ENCODE measurements at regions not wholly inside any gene's neighbourhood (a gene's known extent, or its start where the extent isn't known, plus 50 kb on each side); places are given as distances from the start of the nearest gene placed in this dataset.

- TF ChIP-seq CTCF (IDR thresholded peaks at IDR 0.05) (no peak), POLR2A (IDR thresholded peaks at IDR 0.05) (no peak)
Observed at GRCh38 chr20:48502758-48503157, 325.0 kb downstream of the PREX1 start.

Data from body of pancreas (tissue), 4 donors.